ENCODE measurements at regions not wholly inside any gene's neighbourhood (a gene's known extent, or its start where the extent isn't known, plus 50 kb on each side); places are given as distances from the start of the nearest gene placed in this dataset.

DNA sequence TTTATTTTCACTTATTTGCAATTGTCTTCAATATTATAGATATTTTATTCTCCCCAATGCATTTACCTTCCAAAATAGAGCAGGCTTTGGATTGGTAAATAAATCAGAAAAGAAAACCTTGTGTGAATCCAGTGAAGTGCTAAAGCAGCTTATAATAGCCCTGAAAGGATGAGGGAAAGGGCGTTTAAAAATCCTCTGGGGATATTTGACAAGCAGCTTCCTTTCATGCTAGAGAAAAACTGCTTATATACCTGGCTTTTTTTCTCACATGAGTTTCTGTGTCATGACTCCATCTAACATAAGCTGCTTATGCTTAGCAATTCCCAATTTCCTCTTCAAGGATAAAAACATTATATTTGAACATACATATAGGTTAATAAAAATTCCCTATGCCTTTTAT lies 221.6 kb upstream of the SEMA3E start:
- Histone ChIP-seq H3K27ac (ENCODE audit: extremely low read length, insufficient read depth, low read length) (no peak overlapping the region), H4K20me1 (ENCODE audit: insufficient read depth, low read length) (no peaks in the 10 kb centered on the region), H3K36me3 (replicated peaks in 1 of 2; ENCODE audit: control insufficient read depth in 1 of 2, insufficient read depth in 2 of 2, low read length in 2 of 2) (no peaks in the 10 kb centered on the region), H3K9ac (ENCODE audit: insufficient read depth, low read depth, low read length) (no peak overlapping the region), H3K27me3 (ENCODE audit: control insufficient read depth in 1 of 2, insufficient read depth in 2 of 2, low read length in 2 of 2) (no peaks in the 10 kb centered on the region), H3K9me3 (ENCODE audit: low read length) (no peaks in the 10 kb centered on the region), H3K4me2 (ENCODE audit: low read depth, low read length) (no peak overlapping the region), H2AFZ (ENCODE audit: low read length) (no peak overlapping the region), H3K79me2 (ENCODE audit: insufficient read depth, low read length) (no peaks in the 10 kb centered on the region), H3K4me3 (replicated peaks in 1 of 3; ENCODE audit: insufficient read depth in 1 of 3, low read depth in 2 of 3, low read length in 3 of 3) (no peak overlapping the region), H3K4me1 (ENCODE audit: insufficient read depth, low read length) (no peaks in the 10 kb centered on the region)
- BruUV-seq (replicated peaks), result no TSS peak
- WGBS (ENCODE audit: low lambda C conversion rate), result 0% methylated on average over 1 of the region's 1 CpG
- TF ChIP-seq STAT5B (CRISPR knock-in tag; IDR thresholded peaks at IDR 0.05) (no peak), KDM5A (IDR thresholded peaks at IDR 0.05; ENCODE audit: borderline replicate concordance, low read length) (no peak), ZNF232 (CRISPR knock-in tag; IDR thresholded peaks at IDR 0.05; ENCODE audit: borderline replicate concordance) (no peak), ZNF549 (CRISPR knock-in tag; IDR thresholded peaks at IDR 0.05) (no peak), NR2C2 (CRISPR knock-in tag; IDR thresholded peaks at IDR 0.05; ENCODE audit: borderline replicate concordance) (no peak), ZFP37 (CRISPR knock-in tag; IDR thresholded peaks at IDR 0.05; ENCODE audit: borderline replicate concordance) (no peak)
- TF ChIP-seq, protein P1, sequence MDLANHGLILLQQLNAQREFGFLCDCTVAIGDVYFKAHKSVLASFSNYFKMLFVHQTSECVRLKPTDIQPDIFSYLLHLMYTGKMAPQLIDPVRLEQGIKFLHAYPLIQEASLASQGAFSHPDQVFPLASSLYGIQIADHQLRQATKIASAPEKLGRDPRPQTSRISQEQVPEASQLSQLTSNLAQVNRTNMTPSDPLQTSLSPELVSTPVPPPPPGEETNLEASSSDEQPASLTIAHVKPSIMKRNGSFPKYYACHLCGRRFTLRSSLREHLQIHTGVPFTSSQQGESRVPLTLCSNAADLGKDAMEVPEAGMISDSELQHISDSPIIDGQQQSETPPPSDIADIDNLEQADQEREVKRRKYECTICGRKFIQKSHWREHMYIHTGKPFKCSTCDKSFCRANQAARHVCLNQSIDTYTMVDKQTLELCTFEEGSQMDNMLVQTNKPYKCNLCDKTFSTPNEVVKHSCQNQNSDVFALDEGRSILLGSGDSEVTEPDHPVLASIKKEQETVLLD (CRISPR knock-in tag; IDR thresholded peaks at IDR 0.05; ENCODE audit: low read depth), result no peak
- intact Hi-C loops (cut with micrococcal nuclease; ENCODE audit: unreplicated experiment), result no loop called here
- ChIA-PET POLR2A (no interaction called here), CTCF (ENCODE audit: low intra/inter-chr PET ratio, low total read pairs) (no interaction called here)
- no peak for DNase-seq (ENCODE audit: low spot score)
- FAIRE-seq, result no peak
- ATAC-seq, result no peak
- in situ Hi-C loops (cut with HindIII; ENCODE audit: extremely low pct_ligation_motif_present, low pct_unique_long_range_greater_than_20kb), result no loop called here

DNA sequence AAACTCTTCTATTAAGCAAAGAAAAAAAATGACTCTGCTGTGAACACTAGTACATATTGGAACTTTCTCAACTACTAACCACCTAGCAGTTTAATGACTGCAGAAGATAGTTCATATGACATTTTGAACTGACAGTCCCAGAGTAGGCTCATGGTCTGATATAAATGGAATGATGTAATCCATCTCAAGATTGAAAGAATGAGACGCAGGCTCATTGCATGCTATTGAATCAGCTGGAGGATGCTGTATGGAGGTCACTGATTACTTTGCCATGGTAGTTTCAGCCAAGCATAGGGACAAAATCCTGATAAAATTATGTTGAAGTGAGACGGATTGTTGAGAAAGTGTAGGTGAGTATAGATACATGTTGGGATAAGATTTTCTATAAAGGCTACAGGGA lies 217.6 kb upstream of the SEMA3E start:
- no peaks in the 10 kb centered on the region for H3K27me3 ChIP-seq (ENCODE audit: control insufficient read depth in 1 of 2, insufficient read depth in 2 of 2, low read length in 2 of 2)
- CTCF ChIA-PET (ENCODE audit: low intra/inter-chr PET ratio, low total read pairs), result no interaction called here
- no peaks in the 10 kb centered on the region for H3K79me2 ChIP-seq (ENCODE audit: insufficient read depth, low read length)
- H4K20me1 ChIP-seq (ENCODE audit: insufficient read depth, low read length), result no peaks in the 10 kb centered on the region
- TF ChIP-seq NR2F1 (CRISPR knock-in tag; IDR thresholded peaks at IDR 0.05) (no peak), MTA3 (CRISPR knock-in tag; IDR thresholded peaks at IDR 0.05) (no peak)
- TF ChIP-seq, protein P2, sequence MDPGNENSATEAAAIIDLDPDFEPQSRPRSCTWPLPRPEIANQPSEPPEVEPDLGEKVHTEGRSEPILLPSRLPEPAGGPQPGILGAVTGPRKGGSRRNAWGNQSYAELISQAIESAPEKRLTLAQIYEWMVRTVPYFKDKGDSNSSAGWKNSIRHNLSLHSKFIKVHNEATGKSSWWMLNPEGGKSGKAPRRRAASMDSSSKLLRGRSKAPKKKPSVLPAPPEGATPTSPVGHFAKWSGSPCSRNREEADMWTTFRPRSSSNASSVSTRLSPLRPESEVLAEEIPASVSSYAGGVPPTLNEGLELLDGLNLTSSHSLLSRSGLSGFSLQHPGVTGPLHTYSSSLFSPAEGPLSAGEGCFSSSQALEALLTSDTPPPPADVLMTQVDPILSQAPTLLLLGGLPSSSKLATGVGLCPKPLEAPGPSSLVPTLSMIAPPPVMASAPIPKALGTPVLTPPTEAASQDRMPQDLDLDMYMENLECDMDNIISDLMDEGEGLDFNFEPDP (CRISPR knock-in tag; conservative IDR thresholded peaks at IDR 0.05), result no peak
- WGBS (ENCODE audit: low lambda C conversion rate), result 2% methylated on average over 2 of the region's 2 CpGs
- H3K4me2 ChIP-seq (ENCODE audit: low read depth, low read length), result no peak overlapping the region
- H3K4me3 ChIP-seq (replicated peaks in 1 of 3; ENCODE audit: insufficient read depth in 1 of 3, low read depth in 2 of 3, low read length in 3 of 3), result no peak overlapping the region
- no peaks in the 10 kb centered on the region for H3K9me3 ChIP-seq (ENCODE audit: low read length)
- no peaks in the 10 kb centered on the region for H3K4me1 ChIP-seq (ENCODE audit: insufficient read depth, low read length)
- no peak overlapping the region for H3K9ac ChIP-seq (ENCODE audit: insufficient read depth, low read depth, low read length)
- no peak overlapping the region for H3K27ac ChIP-seq (ENCODE audit: extremely low read length, insufficient read depth, low read length)
- BruUV-seq (replicated peaks), result no TSS peak
- no peak overlapping the region for H2AFZ ChIP-seq (ENCODE audit: low read length)
- in situ Hi-C loops (cut with HindIII; ENCODE audit: extremely low pct_ligation_motif_present, low pct_unique_long_range_greater_than_20kb) (no loop called here), intact Hi-C loops (cut with micrococcal nuclease; ENCODE audit: unreplicated experiment) (no loop called here)
- POLR2A ChIA-PET, result no interaction called here
- FAIRE-seq (no peak), ATAC-seq (no peak), DNase-seq (ENCODE audit: low spot score) (no peak)
- no peaks in the 10 kb centered on the region for H3K36me3 ChIP-seq (replicated peaks in 1 of 2; ENCODE audit: control insufficient read depth in 1 of 2, insufficient read depth in 2 of 2, low read length in 2 of 2)

Data from HepG2 (cell line).